ENCODE measurements at regions not wholly inside any gene's neighbourhood (a gene's known extent, or its start where the extent isn't known, plus 50 kb on each side); places are given as distances from the start of the nearest gene placed in this dataset.

GRCh38 chr6:165890404-165890735 lies 227.3 kb upstream of the PDE10A start:
- Histone ChIP-seq H3K4me3 (ENCODE audit: control extremely low read depth in 1 of 5, extremely low read depth in 1 of 5, insufficient read depth in 1 of 5, low read depth in 2 of 5, low read length in 4 of 5) (no peak overlapping the region), H4K20me1 (ENCODE audit: control insufficient read depth, insufficient read depth, low read length, poor library complexity, severe bottlenecking) (no peaks in the 10 kb centered on the region), H3K27ac (ENCODE audit: low read length in 2 of 2) (no peak overlapping the region), H3K27me3 (replicated peaks in 1 of 4; ENCODE audit: control extremely low read depth in 1 of 4, control insufficient read depth in 3 of 4, insufficient read depth in 4 of 4, low read length in 3 of 4) (peaks cover 0 to 2% (median 0%) of the 10 kb centered on the region in 4 experiments), H3K36me3 (replicated peaks in 1 of 2; ENCODE audit: control extremely low read depth in 1 of 2, control insufficient read depth in 1 of 2, extremely low read depth in 1 of 2, insufficient read depth in 2 of 2, low read length in 1 of 2) (no peaks in the 10 kb centered on the region), H3K4me2 (replicated peaks; ENCODE audit: low read depth, low read length, poor library complexity, severe bottlenecking) (no peak overlapping the region), H3K79me2 (ENCODE audit: control insufficient read depth, insufficient read depth, low read length) (no peaks in the 10 kb centered on the region), H3K9me3 (ENCODE audit: control extremely low read depth in 1 of 3, control insufficient read depth in 2 of 3, insufficient read depth in 1 of 3, low read length in 2 of 3) (peaks cover 0 to 9% (median 0%) of the 10 kb centered on the region in 3 donors), H3K4me1 (ENCODE audit: control insufficient read depth in 2 of 2, insufficient read depth in 2 of 2, low read length in 2 of 2) (peaks cover 0 to under 1% of the 10 kb centered on the region in 2 donors), H2AFZ (ENCODE audit: insufficient read depth, low read depth, low read length, poor library complexity, severe bottlenecking) (no peak overlapping the region), H3K9ac (ENCODE audit: low read length) (no peak overlapping the region)
- ATAC-seq (ENCODE audit: low read depth) (no peak), DNase-seq (no peak)
- intact Hi-C loops (cut with micrococcal nuclease), result no loop called here
- CTCF ChIA-PET, result no interaction called here
- Mint-ChIP-seq H3K4me3 (no peak overlapping the region), H3K9me3 (ENCODE audit: insufficient read depth) (peaks cover 12% of the 10 kb centered on the region), H3K4me1 (no peaks in the 10 kb centered on the region), H3K27me3 (peaks cover 19% of the 10 kb centered on the region), H3K27ac (no peak overlapping the region)
- TF ChIP-seq EZH2 (IDR thresholded peaks at IDR 0.05; ENCODE audit: borderline replicate concordance, insufficient read depth, low read depth, low read length, poor library complexity, severe bottlenecking), result no peak
- no peak for TF ChIP-seq CTCF (IDR thresholded peaks at IDR 0.05)
- WGBS (ENCODE audit: insufficient coverage), result 50% methylated on average over 8 of the region's 9 CpGs
- POLR2A ChIA-PET, result no interaction called here

GRCh38 chr6:165889636-165890403 lies 226.8 kb upstream of the PDE10A start:
- H3K9me3 Mint-ChIP-seq (ENCODE audit: insufficient read depth), result peaks cover 12% of the 10 kb centered on the region
- no peak overlapping the region for H3K4me3 Mint-ChIP-seq
- peaks cover 4% of the 10 kb centered on the region for H3K4me1 Mint-ChIP-seq
- H3K27me3 Mint-ChIP-seq, result peaks cover 15% of the 10 kb centered on the region
- intact Hi-C loops (cut with micrococcal nuclease), result no loop called here
- CTCF ChIA-PET, result no interaction called here
- Histone ChIP-seq H3K36me3 (replicated peaks in 1 of 2; ENCODE audit: control extremely low read depth in 1 of 2, control insufficient read depth in 1 of 2, extremely low read depth in 1 of 2, insufficient read depth in 2 of 2, low read length in 1 of 2) (no peaks in the 10 kb centered on the region), H3K27me3 (replicated peaks in 1 of 4; ENCODE audit: control extremely low read depth in 1 of 4, control insufficient read depth in 3 of 4, insufficient read depth in 4 of 4, low read length in 3 of 4) (peaks cover 0 to 2% (median 0%) of the 10 kb centered on the region in 4 experiments), H4K20me1 (ENCODE audit: control insufficient read depth, insufficient read depth, low read length, poor library complexity, severe bottlenecking) (no peaks in the 10 kb centered on the region), H3K4me1 (ENCODE audit: control insufficient read depth in 2 of 2, insufficient read depth in 2 of 2, low read length in 2 of 2) (peaks cover 0 to 6% of the 10 kb centered on the region in 2 donors), H3K4me2 (replicated peaks; ENCODE audit: low read depth, low read length, poor library complexity, severe bottlenecking) (no peak overlapping the region), H3K9ac (ENCODE audit: low read length) (no peak overlapping the region), H3K79me2 (ENCODE audit: control insufficient read depth, insufficient read depth, low read length) (no peaks in the 10 kb centered on the region), H3K9me3 (ENCODE audit: control extremely low read depth in 1 of 3, control insufficient read depth in 2 of 3, insufficient read depth in 1 of 3, low read length in 2 of 3) (peaks cover 0 to 11% (median 0%) of the 10 kb centered on the region in 3 donors), H3K4me3 (ENCODE audit: control extremely low read depth in 1 of 5, extremely low read depth in 1 of 5, insufficient read depth in 1 of 5, low read depth in 2 of 5, low read length in 4 of 5) (no peak overlapping the region), H2AFZ (ENCODE audit: insufficient read depth, low read depth, low read length, poor library complexity, severe bottlenecking) (no peak overlapping the region), H3K27ac (ENCODE audit: low read length in 2 of 2) (no peak overlapping the region)
- DNase-seq, result no peak
- 19% methylated on average over 5 of the region's 7 CpGs for WGBS (ENCODE audit: insufficient coverage)
- no peak for TF ChIP-seq EZH2 (IDR thresholded peaks at IDR 0.05; ENCODE audit: borderline replicate concordance, insufficient read depth, low read depth, low read length, poor library complexity, severe bottlenecking)
- no peak for TF ChIP-seq CTCF (IDR thresholded peaks at IDR 0.05)
- no peak for ATAC-seq (ENCODE audit: low read depth)
- no peak overlapping the region for H3K27ac Mint-ChIP-seq
- POLR2A ChIA-PET, result no interaction called here

Data from B cell (primary cell).